ENCODE measurements at regions not wholly inside any gene's neighbourhood (a gene's known extent, or its start where the extent isn't known, plus 50 kb on each side); places are given as distances from the start of the nearest gene placed in this dataset.

DNA sequence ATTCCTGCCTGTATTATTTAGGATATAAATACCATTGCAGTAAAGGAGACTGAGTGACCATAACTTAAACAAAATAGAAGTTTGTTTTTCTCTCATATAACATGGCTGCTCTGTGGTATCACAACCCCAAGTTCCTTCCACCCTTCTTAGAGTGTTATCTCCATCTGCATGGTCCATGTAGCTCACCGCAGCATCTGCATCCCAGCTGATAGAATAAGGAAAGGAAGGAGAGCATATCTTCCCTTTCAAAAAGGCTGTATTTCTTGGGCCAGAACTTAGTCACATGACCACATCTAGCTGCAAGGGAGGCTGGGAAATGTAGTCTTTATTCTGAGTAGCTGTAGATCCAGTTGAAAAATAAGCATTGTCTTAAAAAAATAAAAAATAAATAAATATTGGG, 184.8 kb upstream of the NUDT4 start:
- Histone ChIP-seq H3K4me3 (no peak overlapping the region), H3K36me3 (ENCODE audit: low read depth) (no peaks in the 10 kb centered on the region), H3K27me3 (replicated peaks; ENCODE audit: insufficient read depth) (no peaks in the 10 kb centered on the region), H4K20me1 (ENCODE audit: insufficient read depth) (no peaks in the 10 kb centered on the region), H3K79me2 (ENCODE audit: insufficient read depth) (no peaks in the 10 kb centered on the region), H3K9me3 (ENCODE audit: low read depth) (no peaks in the 10 kb centered on the region), H3K9me2 (ENCODE audit: insufficient read depth) (no peaks in the 10 kb centered on the region), H3K4me2 (ENCODE audit: unreplicated experiment) (no peak overlapping the region), H3K27ac (no peak overlapping the region), H3K9ac (no peak overlapping the region), H3F3A (ENCODE audit: insufficient read depth) (peaks cover 43% of the 10 kb centered on the region), H2AFZ (no peak overlapping the region), H3K4me1 (ENCODE audit: insufficient read depth) (peaks cover 33% of the 10 kb centered on the region)
- DNase-seq, result peak; percentile 27
- 97 to 100% methylated on average over 1 of the region's 1 CpG for WGBS, 2 experiments (ENCODE audit: low coverage in 1 of 2, low lambda C conversion rate in 2 of 2, missing lambda C conversion rate in 2 of 2)
- in situ Hi-C loops (cut with MboI), result no loop called here
- TF ChIP-seq EZH2 (IDR thresholded peaks at IDR 0.05; ENCODE audit: insufficient read depth, poor library complexity, severe bottlenecking) (no peak), EZH2phosphoT487 (IDR thresholded peaks at IDR 0.05; ENCODE audit: insufficient read depth, low read depth) (no peak)

DNA sequence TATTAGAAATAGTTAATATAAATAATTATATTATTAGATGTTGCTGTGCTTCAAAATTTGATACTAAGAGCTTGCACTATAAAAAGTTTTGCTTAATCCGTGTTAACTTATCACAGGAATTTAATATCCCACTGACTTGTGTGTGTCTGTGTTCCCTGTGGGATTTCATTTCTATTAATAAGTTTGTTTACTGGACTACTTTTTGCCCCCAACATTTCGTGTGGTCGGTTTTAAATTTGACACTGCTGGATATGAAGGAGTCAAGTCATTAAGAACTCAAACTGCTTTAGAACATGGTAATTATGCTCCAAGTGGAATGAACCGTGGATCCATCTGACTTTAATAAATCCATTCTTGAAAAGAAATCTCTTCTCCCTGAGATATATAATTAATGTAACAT, 182.2 kb upstream of the NUDT4 start:
- H4K20me1 ChIP-seq (ENCODE audit: insufficient read depth), result no peaks in the 10 kb centered on the region
- no peak overlapping the region for H3K4me3 ChIP-seq
- H3K4me2 ChIP-seq (ENCODE audit: unreplicated experiment), result no peak overlapping the region
- H2AFZ ChIP-seq, result no peak overlapping the region
- no peak overlapping the region for H3K9ac ChIP-seq
- in situ Hi-C loops (cut with MboI), result no loop called here
- DNase-seq, result no peak
- no peaks in the 10 kb centered on the region for H3K36me3 ChIP-seq (ENCODE audit: low read depth)
- H3K27ac ChIP-seq, result no peak overlapping the region
- TF ChIP-seq EZH2phosphoT487 (IDR thresholded peaks at IDR 0.05; ENCODE audit: insufficient read depth, low read depth), result no peak
- TF ChIP-seq EZH2 (IDR thresholded peaks at IDR 0.05; ENCODE audit: insufficient read depth, poor library complexity, severe bottlenecking), result no peak
- 72 to 73% methylated on average over 4 of the region's 4 CpGs for WGBS, 2 experiments (ENCODE audit: low coverage in 1 of 2, low lambda C conversion rate in 2 of 2, missing lambda C conversion rate in 2 of 2)
- no peaks in the 10 kb centered on the region for H3K9me3 ChIP-seq (ENCODE audit: low read depth)
- peaks cover 49% of the 10 kb centered on the region for H3F3A ChIP-seq (ENCODE audit: insufficient read depth)
- no peaks in the 10 kb centered on the region for H3K79me2 ChIP-seq (ENCODE audit: insufficient read depth)
- H3K9me2 ChIP-seq (ENCODE audit: insufficient read depth), result no peaks in the 10 kb centered on the region
- no peaks in the 10 kb centered on the region for H3K27me3 ChIP-seq (replicated peaks; ENCODE audit: insufficient read depth)
- peaks cover 46% of the 10 kb centered on the region for H3K4me1 ChIP-seq (ENCODE audit: insufficient read depth)

DNA sequence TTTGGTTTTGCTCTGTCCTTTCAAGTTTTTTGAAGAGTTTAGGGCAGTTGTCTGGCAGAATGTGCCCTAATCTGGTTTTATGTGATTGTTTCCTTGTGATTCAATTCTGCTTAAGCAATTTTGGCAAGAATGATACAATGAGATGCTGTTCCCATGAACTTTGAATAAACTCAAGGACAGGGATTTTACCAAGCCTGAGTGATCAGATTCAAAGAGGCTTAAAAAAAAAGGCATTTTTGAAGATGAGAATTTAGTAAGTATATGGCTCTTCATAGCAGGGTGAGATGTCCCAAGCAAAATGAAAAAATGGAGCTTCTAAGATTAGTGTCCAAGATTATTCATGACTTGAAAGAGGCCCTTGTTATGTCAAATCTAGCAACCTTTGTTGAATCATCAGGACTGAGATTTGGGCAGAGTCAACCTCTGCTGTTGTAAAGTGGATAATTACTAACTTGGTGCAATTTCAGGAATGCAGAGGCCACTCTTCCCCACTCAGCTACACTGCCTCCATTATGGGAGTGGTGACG, 180.6 kb upstream of the NUDT4 start:
- Histone ChIP-seq H3K9me3 (ENCODE audit: low read depth) (no peaks in the 10 kb centered on the region), H3K27ac (peak overlapping the region; percentile 61)
- 3 to 10% methylated on average over 1 of the region's 1 CpG for WGBS, 2 experiments (ENCODE audit: low coverage in 1 of 2, low lambda C conversion rate in 2 of 2, missing lambda C conversion rate in 2 of 2)

DNA sequence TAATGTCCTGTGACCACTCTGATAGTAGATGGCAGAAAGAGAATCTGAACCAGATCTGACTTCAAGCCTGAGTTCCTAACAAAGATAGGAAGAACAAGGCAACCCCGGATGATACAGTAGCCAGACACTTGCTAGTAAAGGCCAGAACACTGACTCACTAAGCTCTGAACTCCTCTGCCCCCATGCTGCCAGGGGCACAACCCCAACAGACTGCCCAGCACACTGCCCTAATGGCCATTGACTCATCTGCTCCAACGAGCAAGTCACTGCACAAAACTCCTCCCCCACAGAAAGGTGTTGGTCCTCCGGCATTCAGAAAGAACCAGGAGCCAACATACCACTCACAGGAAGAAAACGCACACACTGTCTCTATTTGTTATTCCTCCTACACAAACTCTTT, 179.6 kb upstream of the NUDT4 start:
- peak overlapping the region; percentile 8; the same call in 1 of the 2 replicates for H3K9ac ChIP-seq

More for the DNA sequence above, 180.6 kb upstream of the NUDT4 start:
- TF ChIP-seq EZH2phosphoT487 (IDR thresholded peaks at IDR 0.05; ENCODE audit: insufficient read depth, low read depth) (no peak), EZH2 (IDR thresholded peaks at IDR 0.05; ENCODE audit: insufficient read depth, poor library complexity, severe bottlenecking) (no peak)
- peak; percentile 83 for DNase-seq
- Histone ChIP-seq H3K4me2 (ENCODE audit: unreplicated experiment) (peak overlapping the region; percentile 75), H3K4me3 (no peak overlapping the region; the same call in 1 of the 2 replicates), H3K36me3 (ENCODE audit: low read depth) (no peaks in the 10 kb centered on the region), H3K4me1 (ENCODE audit: insufficient read depth) (peaks cover 33% of the 10 kb centered on the region), H2AFZ (no peak overlapping the region), H3K9me2 (ENCODE audit: insufficient read depth) (no peaks in the 10 kb centered on the region), H3K9ac (peak overlapping the region; percentile 0; the same call in 1 of the 2 replicates), H3F3A (ENCODE audit: insufficient read depth) (peaks cover 33% of the 10 kb centered on the region), H3K79me2 (ENCODE audit: insufficient read depth) (no peaks in the 10 kb centered on the region), H3K27me3 (replicated peaks; ENCODE audit: insufficient read depth) (no peaks in the 10 kb centered on the region), H4K20me1 (ENCODE audit: insufficient read depth) (no peaks in the 10 kb centered on the region)
- in situ Hi-C loops (cut with MboI), result no loop called here

More for the DNA sequence above, 179.6 kb upstream of the NUDT4 start:
- DNase-seq, result peak; percentile 90
- H3K79me2 ChIP-seq (ENCODE audit: insufficient read depth), result no peaks in the 10 kb centered on the region
- H3K27ac ChIP-seq, result peak overlapping the region; percentile 61
- H2AFZ ChIP-seq, result no peak overlapping the region
- peaks cover 29% of the 10 kb centered on the region for H3K4me1 ChIP-seq (ENCODE audit: insufficient read depth)
- no peaks in the 10 kb centered on the region for H3K27me3 ChIP-seq (replicated peaks; ENCODE audit: insufficient read depth)
- TF ChIP-seq EZH2 (IDR thresholded peaks at IDR 0.05; ENCODE audit: insufficient read depth, poor library complexity, severe bottlenecking), result no peak
- no peak for TF ChIP-seq EZH2phosphoT487 (IDR thresholded peaks at IDR 0.05; ENCODE audit: insufficient read depth, low read depth)
- H4K20me1 ChIP-seq (ENCODE audit: insufficient read depth), result no peaks in the 10 kb centered on the region
- no peaks in the 10 kb centered on the region for H3K36me3 ChIP-seq (ENCODE audit: low read depth)
- WGBS, 2 experiments (ENCODE audit: low coverage in 1 of 2, low lambda C conversion rate in 2 of 2, missing lambda C conversion rate in 2 of 2), result 3 to 4% methylated on average over 4 of the region's 4 CpGs
- in situ Hi-C loops (cut with MboI), result no loop called here
- H3K9me3 ChIP-seq (ENCODE audit: low read depth), result no peaks in the 10 kb centered on the region
- peak overlapping the region; percentile 7 for H3K4me3 ChIP-seq
- H3K9me2 ChIP-seq (ENCODE audit: insufficient read depth), result no peaks in the 10 kb centered on the region
- H3K4me2 ChIP-seq (ENCODE audit: unreplicated experiment), result peak overlapping the region; percentile 75
- peaks cover 27% of the 10 kb centered on the region for H3F3A ChIP-seq (ENCODE audit: insufficient read depth)
